ENCODE measurements at regions not wholly inside any gene's neighbourhood (a gene's known extent, or its start where the extent isn't known, plus 50 kb on each side); places are given as distances from the start of the nearest gene placed in this dataset.

- Histone ChIP-seq H3K9ac (ENCODE audit: low read length) (no peak overlapping the region), H2AFZ (ENCODE audit: low read depth, low read length) (no peak overlapping the region), H3K9me3 (ENCODE audit: insufficient read depth, low read depth, low read length) (no peaks in the 10 kb centered on the region), H3K27me3 (ENCODE audit: insufficient read depth, low read length) (no peaks in the 10 kb centered on the region), H3K4me1 (ENCODE audit: insufficient read depth, low read length) (no peaks in the 10 kb centered on the region), H3K4me3 (ENCODE audit: insufficient read depth, low read depth, low read length) (no peak overlapping the region), H3K27ac (ENCODE audit: low read depth, low read length) (no peak overlapping the region), H4K20me1 (ENCODE audit: insufficient read depth, low read length) (no peaks in the 10 kb centered on the region), H3K4me2 (ENCODE audit: low read length) (no peak overlapping the region), H3K79me2 (ENCODE audit: insufficient read depth, low read length) (no peaks in the 10 kb centered on the region), H3K36me3 (ENCODE audit: insufficient read depth, low read length) (no peaks in the 10 kb centered on the region)
- FAIRE-seq: no peak
- TF ChIP-seq CTCF (IDR thresholded peaks at IDR 0.05; ENCODE audit: insufficient read depth, low read depth, low read length) (no peak), EZH2 (IDR thresholded peaks at IDR 0.05; ENCODE audit: insufficient read depth, low read length) (no peak)
- no peak for DNase-seq (ENCODE audit: low read depth)
- Mint-ChIP-seq H3K27ac (ENCODE audit: unreplicated experiment) (no peak overlapping the region), H3K4me3 (ENCODE audit: unreplicated experiment) (no peak overlapping the region), H3K27me3 (ENCODE audit: low read depth, unreplicated experiment) (peaks cover 6% of the 10 kb centered on the region), H3K36me3 (ENCODE audit: low read depth, unreplicated experiment) (no peaks in the 10 kb centered on the region), H3K9me3 (ENCODE audit: unreplicated experiment) (peaks cover 4% of the 10 kb centered on the region), H3K4me1 (ENCODE audit: low read depth, unreplicated experiment) (no peaks in the 10 kb centered on the region)
Measured at GRCh38 chr7:156532016-156532602, 108.5 kb upstream of the RNF32 start.

GRCh38 chr7:156529956-156530355 is 110.6 kb upstream of the RNF32 start:
- no peak overlapping the region for H3K4me3 ChIP-seq (ENCODE audit: insufficient read depth, low read depth, low read length)
- H3K9ac ChIP-seq (ENCODE audit: low read length): no peak overlapping the region
- no peak overlapping the region for H3K4me2 ChIP-seq (ENCODE audit: low read length)
- no peak for DNase-seq (ENCODE audit: low read depth)
- H2AFZ ChIP-seq (ENCODE audit: low read depth, low read length): no peak overlapping the region
- H3K4me1 ChIP-seq (ENCODE audit: insufficient read depth, low read length): no peaks in the 10 kb centered on the region
- H3K27ac Mint-ChIP-seq (ENCODE audit: unreplicated experiment): no peak overlapping the region
- H3K27me3 Mint-ChIP-seq (ENCODE audit: low read depth, unreplicated experiment): peaks cover 4% of the 10 kb centered on the region
- H3K36me3 ChIP-seq (ENCODE audit: insufficient read depth, low read length): no peaks in the 10 kb centered on the region
- no peaks in the 10 kb centered on the region for H3K79me2 ChIP-seq (ENCODE audit: insufficient read depth, low read length)
- TF ChIP-seq CTCF (IDR thresholded peaks at IDR 0.05; ENCODE audit: insufficient read depth, low read depth, low read length) (no peak), EZH2 (IDR thresholded peaks at IDR 0.05; ENCODE audit: insufficient read depth, low read length) (no peak)
- no peak for FAIRE-seq
- H4K20me1 ChIP-seq (ENCODE audit: insufficient read depth, low read length): no peaks in the 10 kb centered on the region
- H3K4me3 Mint-ChIP-seq (ENCODE audit: unreplicated experiment): no peak overlapping the region
- H3K36me3 Mint-ChIP-seq (ENCODE audit: low read depth, unreplicated experiment): no peaks in the 10 kb centered on the region
- H3K27ac ChIP-seq (ENCODE audit: low read depth, low read length): no peak overlapping the region
- H3K9me3 ChIP-seq (ENCODE audit: insufficient read depth, low read depth, low read length): no peaks in the 10 kb centered on the region
- H3K9me3 Mint-ChIP-seq (ENCODE audit: unreplicated experiment): no peaks in the 10 kb centered on the region
- no peaks in the 10 kb centered on the region for H3K27me3 ChIP-seq (ENCODE audit: insufficient read depth, low read length)
- H3K4me1 Mint-ChIP-seq (ENCODE audit: low read depth, unreplicated experiment): no peaks in the 10 kb centered on the region

GRCh38 chr7:156527458-156527890 is 113.1 kb upstream of the RNF32 start:
- H3K4me3 ChIP-seq (ENCODE audit: insufficient read depth, low read depth, low read length): no peak overlapping the region
- no peak overlapping the region for H2AFZ ChIP-seq (ENCODE audit: low read depth, low read length)
- Mint-ChIP-seq H3K9me3 (ENCODE audit: unreplicated experiment) (no peaks in the 10 kb centered on the region), H3K27ac (ENCODE audit: unreplicated experiment) (no peak overlapping the region), H3K27me3 (ENCODE audit: low read depth, unreplicated experiment) (peaks cover 7% of the 10 kb centered on the region), H3K4me3 (ENCODE audit: unreplicated experiment) (no peak overlapping the region), H3K4me1 (ENCODE audit: low read depth, unreplicated experiment) (no peaks in the 10 kb centered on the region), H3K36me3 (ENCODE audit: low read depth, unreplicated experiment) (no peaks in the 10 kb centered on the region)
- DNase-seq (ENCODE audit: low read depth) (no peak), FAIRE-seq (no peak)
- H4K20me1 ChIP-seq (ENCODE audit: insufficient read depth, low read length): no peaks in the 10 kb centered on the region
- H3K27ac ChIP-seq (ENCODE audit: low read depth, low read length): no peak overlapping the region
- H3K4me2 ChIP-seq (ENCODE audit: low read length): no peak overlapping the region
- no peaks in the 10 kb centered on the region for H3K79me2 ChIP-seq (ENCODE audit: insufficient read depth, low read length)
- H3K27me3 ChIP-seq (ENCODE audit: insufficient read depth, low read length): no peaks in the 10 kb centered on the region
- no peaks in the 10 kb centered on the region for H3K9me3 ChIP-seq (ENCODE audit: insufficient read depth, low read depth, low read length)
- no peaks in the 10 kb centered on the region for H3K36me3 ChIP-seq (ENCODE audit: insufficient read depth, low read length)
- H3K4me1 ChIP-seq (ENCODE audit: insufficient read depth, low read length): no peaks in the 10 kb centered on the region
- TF ChIP-seq EZH2 (IDR thresholded peaks at IDR 0.05; ENCODE audit: insufficient read depth, low read length) (no peak), CTCF (IDR thresholded peaks at IDR 0.05; ENCODE audit: insufficient read depth, low read depth, low read length) (no peak)
- H3K9ac ChIP-seq (ENCODE audit: low read length): no peak overlapping the region
